IMR-90 (cell line): ENCODE measurements at regions not wholly inside any gene's neighbourhood (a gene's known extent, or its start where the extent isn't known, plus 50 kb on each side); places are given as distances from the start of the nearest gene placed in this dataset.

ENCODE experiments used
- CEBPB ChIP-seq: IDR thresholded peaks from 2 replicates; pipeline ENCODE4 v1.6.1; 2012; ENCODE audit warnings: low read depth, low read length, improper control_type of control experiment
- CHD1 ChIP-seq: IDR thresholded peaks from 2 replicates; pipeline ENCODE4 v1.6.1; 2012; ENCODE audit warnings: low read depth, low read length, improper control_type of control experiment
- FOS ChIP-seq: fragments of 150-350 bp; IDR thresholded peaks from 2 replicates; pipeline ENCODE4 v1.6.1; 2016; ENCODE audit warnings: low read depth, low read length
- POLR2A ChIP-seq: IDR thresholded peaks from 2 replicates; pipeline ENCODE4 v1.6.1; 2012; ENCODE audit warnings: mild to moderate bottlenecking, low read depth, low read length
- RAD21 ChIP-seq: IDR thresholded peaks from 2 replicates; pipeline ENCODE4 v1.6.1; 2012; ENCODE audit warnings: low read length, improper control_type of control experiment
- RCOR1 ChIP-seq: IDR thresholded peaks from 2 replicates; pipeline ENCODE4 v1.6.1; 2012; ENCODE audit warnings: mild to moderate bottlenecking, low read length, improper control_type of control experiment; ENCODE audit not compliant: insufficient replicate concordance
- SMC3 ChIP-seq: fragments of 150-350 bp; IDR thresholded peaks from 2 replicates; pipeline ENCODE4 v1.6.1; 2016; ENCODE audit warnings: low read depth, mild to moderate bottlenecking, antibody characterized with exemption, low read length, moderate library complexity
- TF ChIP-seq, protein P1 (sequence below): conservative IDR thresholded peaks from 2 replicates; pipeline ENCODE4 v1.5.1; 2012; ENCODE audit warnings: mild to moderate bottlenecking, low read depth, low read length, improper control_type of control experiment
- TF ChIP-seq, protein P2 (sequence below): fragments of 150-350 bp; IDR thresholded peaks from 2 replicates; pipeline ENCODE4 v1.6.1; 2017; ENCODE audit warnings: mild to moderate bottlenecking, antibody characterized with exemption, low read length, low read depth

DNA sequence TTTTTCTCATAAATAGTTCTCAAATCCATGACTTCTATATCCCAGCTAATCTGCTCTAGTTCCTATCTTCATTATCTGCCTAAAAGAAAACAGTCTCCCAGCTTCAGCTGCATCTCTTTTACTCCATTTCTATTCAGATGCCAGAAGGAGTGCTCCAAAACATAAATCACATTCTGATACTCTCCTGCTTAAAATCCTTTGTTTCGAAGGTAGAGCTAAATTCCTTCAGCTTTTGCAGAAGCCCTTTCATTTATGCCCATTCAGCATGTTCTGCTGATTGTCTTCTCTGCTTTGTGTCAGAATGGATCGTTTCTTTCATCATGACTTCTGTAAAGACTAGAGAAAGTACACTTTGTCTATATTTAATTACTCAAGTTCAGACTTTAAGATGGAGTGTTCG, 440.1 kb upstream of the SMIM31 start:
- TF ChIP-seq, protein P1, sequence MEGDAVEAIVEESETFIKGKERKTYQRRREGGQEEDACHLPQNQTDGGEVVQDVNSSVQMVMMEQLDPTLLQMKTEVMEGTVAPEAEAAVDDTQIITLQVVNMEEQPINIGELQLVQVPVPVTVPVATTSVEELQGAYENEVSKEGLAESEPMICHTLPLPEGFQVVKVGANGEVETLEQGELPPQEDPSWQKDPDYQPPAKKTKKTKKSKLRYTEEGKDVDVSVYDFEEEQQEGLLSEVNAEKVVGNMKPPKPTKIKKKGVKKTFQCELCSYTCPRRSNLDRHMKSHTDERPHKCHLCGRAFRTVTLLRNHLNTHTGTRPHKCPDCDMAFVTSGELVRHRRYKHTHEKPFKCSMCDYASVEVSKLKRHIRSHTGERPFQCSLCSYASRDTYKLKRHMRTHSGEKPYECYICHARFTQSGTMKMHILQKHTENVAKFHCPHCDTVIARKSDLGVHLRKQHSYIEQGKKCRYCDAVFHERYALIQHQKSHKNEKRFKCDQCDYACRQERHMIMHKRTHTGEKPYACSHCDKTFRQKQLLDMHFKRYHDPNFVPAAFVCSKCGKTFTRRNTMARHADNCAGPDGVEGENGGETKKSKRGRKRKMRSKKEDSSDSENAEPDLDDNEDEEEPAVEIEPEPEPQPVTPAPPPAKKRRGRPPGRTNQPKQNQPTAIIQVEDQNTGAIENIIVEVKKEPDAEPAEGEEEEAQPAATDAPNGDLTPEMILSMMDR = no peak
- no peak for TF ChIP-seq POLR2A
- TF ChIP-seq, protein P2, sequence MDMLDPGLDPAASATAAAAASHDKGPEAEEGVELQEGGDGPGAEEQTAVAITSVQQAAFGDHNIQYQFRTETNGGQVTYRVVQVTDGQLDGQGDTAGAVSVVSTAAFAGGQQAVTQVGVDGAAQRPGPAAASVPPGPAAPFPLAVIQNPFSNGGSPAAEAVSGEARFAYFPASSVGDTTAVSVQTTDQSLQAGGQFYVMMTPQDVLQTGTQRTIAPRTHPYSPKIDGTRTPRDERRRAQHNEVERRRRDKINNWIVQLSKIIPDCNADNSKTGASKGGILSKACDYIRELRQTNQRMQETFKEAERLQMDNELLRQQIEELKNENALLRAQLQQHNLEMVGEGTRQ = no peak
- TF ChIP-seq CEBPB = no peak
- TF ChIP-seq RAD21 = no peak
- no peak for TF ChIP-seq SMC3
- TF ChIP-seq RCOR1 = no peak
- no peak for TF ChIP-seq CHD1
- no peak for TF ChIP-seq FOS
